Uterus (tissue), 2 donors: ENCODE measurements at regions not wholly inside any gene's neighbourhood (a gene's known extent, or its start where the extent isn't known, plus 50 kb on each side); places are given as distances from the start of the nearest gene placed in this dataset.

Experiments used
- CTCF ChIP-seq, 4 experiments: fragments of 200-600 bp in 2 of 4; fragments of 450-650 bp in 2 of 4; sonication (generic) in 2 of 4; IDR thresholded peaks; one replicate each; pipeline ENCODE4 v1.5.1; 2016 to 2019; ENCODE audit warnings: antibody characterized with exemption in 4 of 4, mild to moderate bottlenecking in 2 of 4, moderate library complexity in 1 of 4
- POLR2A ChIP-seq, 2 donors: fragments of 450-650 bp; IDR thresholded peaks; one replicate each; pipeline ENCODE4 v1.6.1; 2016; ENCODE audit warnings: antibody characterized with exemption in 2 of 2, mild to moderate bottlenecking in 1 of 2, moderate library complexity in 1 of 2

GRCh38 chr14:25247609-25248008 lies 197.7 kb upstream of the STXBP6 start:
- TF ChIP-seq CTCF (IDR thresholded peaks at IDR 0.05), result no peak
- TF ChIP-seq POLR2A (IDR thresholded peaks at IDR 0.05), result no peak
